Upper lobe of right lung (tissue), 1 donor: ENCODE measurements at regions not wholly inside any gene's neighbourhood (a gene's known extent, or its start where the extent isn't known, plus 50 kb on each side); places are given as distances from the start of the nearest gene placed in this dataset.

ENCODE experiments used
- ATAC-seq: fragments of 200-7000 bp; cut with Tn5 transposase; one replicate; pipeline ENCODE4 v1.9.1; 2020; ENCODE audit warnings: mild to moderate bottlenecking, moderate library complexity
- DNase-seq: peaks from one replicate; pipeline ENCODE4 v3.0.0-alpha.2; 2020
- H3K27ac ChIP-seq: fragments of 200-600 bp; one replicate; pipeline ENCODE4 v1.8.0; 2022
- H3K27me3 ChIP-seq: fragments of 200-600 bp; one replicate; pipeline ENCODE4 v1.8.0; 2022; ENCODE audit warnings: mild to moderate bottlenecking
- H3K36me3 ChIP-seq: fragments of 200-600 bp; one replicate; pipeline ENCODE4 v1.8.0; 2022
- H3K4me1 ChIP-seq: fragments of 200-600 bp; one replicate; pipeline ENCODE4 v1.8.0; 2022
- H3K4me3 ChIP-seq: fragments of 200-600 bp; one replicate; pipeline ENCODE4 v1.8.0; 2022; ENCODE audit warnings: mild to moderate bottlenecking
- H3K9me3 ChIP-seq: fragments of 200-600 bp; one replicate; pipeline ENCODE4 v1.8.0; 2022
- CTCF ChIP-seq: fragments of 200-600 bp; IDR thresholded peaks from one replicate; pipeline ENCODE4 v1.8.0; 2022; ENCODE audit warnings: antibody characterized with exemption
- intact Hi-C: fragments of 100-400 bp; cut with DNase I; formaldehyde crosslinking; loops from one replicate; pipeline ENCODE4 v1.11.0; 2022
- donor health status: DM: no; HTN: yes; CAD: no; lungs with severe emphysema.

GRCh38 chr10:123502983-123503382 lies 163.2 kb upstream of the GPR26 start:
- Histone ChIP-seq H3K4me1 (no peaks in the 10 kb centered on the region), H3K9me3 (no peaks in the 10 kb centered on the region), H3K27me3 (no peaks in the 10 kb centered on the region), H3K27ac (no peak overlapping the region), H3K4me3 (no peak overlapping the region), H3K36me3 (no peaks in the 10 kb centered on the region)
- TF ChIP-seq CTCF: no peak
- intact Hi-C loops: no loop called here
- ATAC-seq: no peak
- no peak for DNase-seq

- Histone ChIP-seq H3K36me3 (no peaks in the 10 kb centered on the region), H3K4me1 (no peaks in the 10 kb centered on the region), H3K27me3 (no peaks in the 10 kb centered on the region), H3K9me3 (no peaks in the 10 kb centered on the region), H3K4me3 (no peak overlapping the region), H3K27ac (no peak overlapping the region)
- intact Hi-C loops: no loop called here
- ATAC-seq: no peak
- no peak for TF ChIP-seq CTCF
- DNase-seq: no peak
These were observed 159.7 kb upstream of the GPR26 start for GRCh38 chr10:123506455-123506854.

GRCh38 chr10:123507298-123507697 lies 158.9 kb upstream of the GPR26 start:
- Histone ChIP-seq H3K36me3 (no peaks in the 10 kb centered on the region), H3K4me1 (no peaks in the 10 kb centered on the region), H3K9me3 (no peaks in the 10 kb centered on the region), H3K27me3 (no peaks in the 10 kb centered on the region), H3K27ac (no peak overlapping the region), H3K4me3 (no peak overlapping the region)
- ATAC-seq: no peak
- intact Hi-C loops: no loop called here
- DNase-seq: no peak
- no peak for TF ChIP-seq CTCF

- TF ChIP-seq CTCF: no peak
These were observed 156.8 kb upstream of the GPR26 start for GRCh38 chr10:123509338-123509737.

GRCh38 chr10:123512901-123513775 lies 153.0 kb upstream of the GPR26 start:
- Histone ChIP-seq H3K27ac (no peak overlapping the region), H3K27me3 (no peaks in the 10 kb centered on the region), H3K9me3 (no peaks in the 10 kb centered on the region), H3K4me3 (no peak overlapping the region), H3K36me3 (no peaks in the 10 kb centered on the region), H3K4me1 (no peaks in the 10 kb centered on the region)
- intact Hi-C loops: no loop called here
- ATAC-seq (no peak), DNase-seq (no peak)
- no peak for TF ChIP-seq CTCF

More at GRCh38 chr10:123509338-123509737, 156.8 kb upstream of the GPR26 start:
- Histone ChIP-seq H3K9me3 (no peaks in the 10 kb centered on the region), H3K4me1 (no peaks in the 10 kb centered on the region), H3K27ac (no peak overlapping the region), H3K36me3 (no peaks in the 10 kb centered on the region), H3K27me3 (no peaks in the 10 kb centered on the region), H3K4me3 (no peak overlapping the region)
- ATAC-seq (no peak), DNase-seq (no peak)
- intact Hi-C loops: no loop called here
